ENCODE measurements at regions not wholly inside any gene's neighbourhood (a gene's known extent, or its start where the extent isn't known, plus 50 kb on each side); places are given as distances from the start of the nearest gene placed in this dataset.
A peak's percentile ranks its signal among the peaks of the same experiment; 100 is the strongest.
"Not testable (repeated sequence)": the region's sequence is repeated elsewhere in the genome, so short reads cannot be mapped to it uniquely, and the experiment has no call there.

- DNase-seq, result no peak
These were observed 117.5 kb upstream of the HGF start for GRCh38 chr7:81887098-81888090.

- no peak for DNase-seq
These were observed 116.4 kb upstream of the HGF start for GRCh38 chr7:81886211-81886764.

- DNase-seq, result no peak
These were observed 115.0 kb upstream of the HGF start for GRCh38 chr7:81884817-81885216.

- no peak for DNase-seq
These were observed 114.0 kb upstream of the HGF start for GRCh38 chr7:81883801-81884393.

- no peak for DNase-seq
These were observed 112.2 kb upstream of the HGF start for GRCh38 chr7:81882086-81882485.

- no peak for DNase-seq
These were observed 108.0 kb upstream of the HGF start for GRCh38 chr7:81877890-81878289.

GRCh38 chr7:81873559-81873958 lies 103.7 kb upstream of the HGF start:
- no peak for DNase-seq

- no peak for DNase-seq
These were observed 101.9 kb upstream of the HGF start for GRCh38 chr7:81871606-81872265.

GRCh38 chr7:81870608-81871007 lies 100.8 kb upstream of the HGF start:
- DNase-seq, result no peak

GRCh38 chr7:81869670-81870069 lies 99.8 kb upstream of the HGF start:
- no peak for DNase-seq

- DNase-seq, result no peak
These were observed 95.9 kb upstream of the HGF start for GRCh38 chr7:81865754-81866153.

GRCh38 chr7:81859433-81859832 lies 89.6 kb upstream of the HGF start:
- DNase-seq, result no peak

- DNase-seq, result not testable (repeated sequence)
These were observed 89.0 kb upstream of the HGF start for GRCh38 chr7:81858820-81859219.

- DNase-seq, result no peak
These were observed 87.5 kb upstream of the HGF start for GRCh38 chr7:81857385-81857784.

- no peak for DNase-seq
These were observed 84.7 kb upstream of the HGF start for GRCh38 chr7:81854518-81854917.

GRCh38 chr7:81852701-81853100 lies 82.9 kb upstream of the HGF start:
- DNase-seq, result no peak

- DNase-seq, result no peak
These were observed 81.6 kb upstream of the HGF start for GRCh38 chr7:81851413-81851812.

- DNase-seq, result no peak
These were observed 76.6 kb upstream of the HGF start for GRCh38 chr7:81846398-81846797.

- DNase-seq, result peak; percentile 77
These were observed 75.9 kb upstream of the HGF start for GRCh38 chr7:81845744-81846241.

GRCh38 chr7:81843657-81844056 lies 73.8 kb upstream of the HGF start:
- not testable (repeated sequence) for DNase-seq

GRCh38 chr7:81842361-81842760 lies 72.5 kb upstream of the HGF start:
- DNase-seq, result no peak

GRCh38 chr7:81839708-81840369 lies 70.0 kb upstream of the HGF start:
- no peak for DNase-seq

- no peak for DNase-seq
These were observed 63.6 kb upstream of the HGF start for GRCh38 chr7:81833401-81833800.

Data from NCI-H2227 treated with DMSO at 0.1 percent for 48 hours (cell line).